ENCODE measurements at regions not wholly inside any gene's neighbourhood (a gene's known extent, or its start where the extent isn't known, plus 50 kb on each side); places are given as distances from the start of the nearest gene placed in this dataset.

DNA sequence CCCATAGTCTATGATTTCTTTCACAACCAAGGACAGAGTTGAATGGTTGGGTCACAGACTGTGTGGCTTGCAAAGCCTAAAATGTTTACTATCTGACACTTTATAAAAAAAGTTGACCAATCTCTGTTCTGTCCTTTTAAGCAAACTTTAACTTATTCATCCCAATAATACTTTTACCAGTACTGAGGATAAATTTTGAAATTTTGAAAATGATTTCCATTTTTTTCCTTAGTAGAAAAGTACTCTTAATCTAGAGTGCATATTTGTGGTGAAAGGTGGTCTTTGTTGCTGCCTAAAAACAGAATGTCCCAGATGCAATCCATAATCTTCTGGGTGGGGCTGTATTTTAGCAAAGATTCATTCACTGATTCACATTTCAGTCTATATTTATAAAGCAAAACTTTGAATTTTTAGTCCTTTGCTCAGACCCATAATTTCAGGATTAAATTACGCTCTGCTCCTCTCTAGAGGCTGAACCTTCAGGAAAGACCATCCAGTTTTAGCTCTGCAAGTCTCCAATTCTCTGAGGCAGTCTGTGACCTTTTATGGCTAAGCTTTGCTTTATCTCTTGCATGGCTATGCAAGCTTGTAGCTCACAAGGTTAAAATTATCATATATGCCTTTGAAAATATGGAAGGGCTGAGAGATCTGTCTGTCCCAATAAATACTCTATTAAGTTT is 573.5 kb downstream of the COL12A1 start:
- H3K4me3 Mint-ChIP-seq, result no peak overlapping the region
- DNase-seq, result no peak
- no peaks in the 10 kb centered on the region for H3K4me1 Mint-ChIP-seq
- H3K9me3 Mint-ChIP-seq, result peaks cover 5% of the 10 kb centered on the region
- ChIA-PET CTCF (no interaction called here), POLR2A (no interaction called here)
- no peak overlapping the region for H3K27ac Mint-ChIP-seq
- no peaks in the 10 kb centered on the region for H3K36me3 Mint-ChIP-seq (ENCODE audit: low read depth)
- H3K27me3 Mint-ChIP-seq, result no peaks in the 10 kb centered on the region

- Mint-ChIP-seq H3K4me3 (no peak overlapping the region), H3K4me1 (no peaks in the 10 kb centered on the region), H3K9me3 (peaks cover 5% of the 10 kb centered on the region), H3K27me3 (no peaks in the 10 kb centered on the region), H3K36me3 (ENCODE audit: low read depth) (no peaks in the 10 kb centered on the region), H3K27ac (no peak overlapping the region)
- ChIA-PET CTCF (no interaction called here), POLR2A (no interaction called here)
- DNase-seq, result no peak
Observed at GRCh38 chr6:74631564-74631963, 574.3 kb downstream of the COL12A1 start.

DNA sequence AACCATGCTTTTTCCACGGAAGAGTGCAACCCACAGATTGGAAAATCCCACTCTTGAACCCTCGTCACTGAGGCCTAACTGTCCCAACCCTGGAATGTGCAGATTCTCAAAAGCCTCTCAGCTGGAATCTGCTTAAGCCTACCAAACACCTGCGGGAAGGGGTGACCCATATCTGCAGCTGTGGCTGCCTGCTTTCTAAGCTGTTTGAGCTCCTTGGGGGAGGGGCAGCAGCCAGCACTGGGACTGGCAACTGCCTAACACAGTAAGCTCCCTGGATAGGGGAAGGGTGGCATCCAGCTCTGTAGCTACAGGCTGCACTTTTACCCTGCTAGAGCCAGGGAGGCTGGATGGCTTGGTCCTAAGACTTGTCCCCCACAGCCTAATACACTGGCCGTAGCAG is 579.6 kb downstream of the COL12A1 start:
- no peaks in the 10 kb centered on the region for H3K27me3 Mint-ChIP-seq
- POLR2A ChIA-PET, result no interaction called here
- peaks cover 21% of the 10 kb centered on the region for H3K9me3 Mint-ChIP-seq
- DNase-seq, result no peak
- H3K27ac Mint-ChIP-seq, result no peak overlapping the region
- H3K4me3 Mint-ChIP-seq, result no peak overlapping the region
- H3K4me1 Mint-ChIP-seq, result no peaks in the 10 kb centered on the region
- H3K36me3 Mint-ChIP-seq (ENCODE audit: low read depth), result no peaks in the 10 kb centered on the region
- CTCF ChIA-PET, result no interaction called here

DNA sequence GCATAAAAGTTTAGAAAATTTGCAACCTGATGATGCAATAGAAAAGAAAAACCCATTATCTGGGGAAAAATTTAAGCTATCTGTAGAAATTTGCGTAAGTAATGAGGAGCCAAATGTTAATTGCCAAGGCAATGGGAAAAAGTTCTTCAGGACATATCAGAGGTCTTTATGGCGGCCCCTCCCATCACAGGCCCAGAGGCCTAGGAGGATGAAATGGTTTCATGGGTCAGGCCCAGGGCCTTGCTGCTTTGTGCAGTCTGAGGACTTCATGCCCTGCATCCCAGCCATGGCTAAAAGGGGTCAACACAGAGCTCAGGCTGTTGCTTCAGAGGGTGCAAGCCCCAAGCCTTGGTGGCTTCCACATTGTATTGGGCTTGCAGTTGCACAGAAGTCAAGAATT is 582.8 kb downstream of the COL12A1 start:
- Mint-ChIP-seq H3K27ac (no peak overlapping the region), H3K4me3 (no peak overlapping the region), H3K36me3 (ENCODE audit: low read depth) (no peaks in the 10 kb centered on the region), H3K4me1 (no peaks in the 10 kb centered on the region), H3K9me3 (peaks cover 21% of the 10 kb centered on the region), H3K27me3 (no peaks in the 10 kb centered on the region)
- POLR2A ChIA-PET, result no interaction called here
- CTCF ChIA-PET, result no interaction called here
- no peak for DNase-seq

- no peak overlapping the region for H3K4me3 Mint-ChIP-seq
- peaks cover under 1% of the 10 kb centered on the region for H3K9me3 Mint-ChIP-seq
- no peaks in the 10 kb centered on the region for H3K36me3 Mint-ChIP-seq (ENCODE audit: low read depth)
- H3K27ac Mint-ChIP-seq, result no peak overlapping the region
- no peaks in the 10 kb centered on the region for H3K27me3 Mint-ChIP-seq
- POLR2A ChIA-PET, result no interaction called here
- no peaks in the 10 kb centered on the region for H3K4me1 Mint-ChIP-seq
- CTCF ChIA-PET, result no interaction called here
- no peak for DNase-seq
Observed at GRCh38 chr6:74611220-74611619, 594.6 kb downstream of the COL12A1 start.

GRCh38 chr6:74610352-74610751 is 595.5 kb downstream of the COL12A1 start:
- H3K27me3 Mint-ChIP-seq, result no peaks in the 10 kb centered on the region
- no peak overlapping the region for H3K27ac Mint-ChIP-seq
- H3K4me3 Mint-ChIP-seq, result no peak overlapping the region
- ChIA-PET POLR2A (no interaction called here), CTCF (no interaction called here)
- no peak for DNase-seq
- H3K4me1 Mint-ChIP-seq, result no peaks in the 10 kb centered on the region
- no peaks in the 10 kb centered on the region for H3K36me3 Mint-ChIP-seq (ENCODE audit: low read depth)
- H3K9me3 Mint-ChIP-seq, result no peaks in the 10 kb centered on the region

GRCh38 chr6:74609871-74610270 is 596.0 kb downstream of the COL12A1 start:
- ChIA-PET POLR2A (no interaction called here), CTCF (no interaction called here)
- no peak overlapping the region for H3K4me3 Mint-ChIP-seq
- no peaks in the 10 kb centered on the region for H3K9me3 Mint-ChIP-seq
- H3K36me3 Mint-ChIP-seq (ENCODE audit: low read depth), result no peaks in the 10 kb centered on the region
- H3K27me3 Mint-ChIP-seq, result no peaks in the 10 kb centered on the region
- H3K27ac Mint-ChIP-seq, result no peak overlapping the region
- H3K4me1 Mint-ChIP-seq, result no peaks in the 10 kb centered on the region
- DNase-seq, result no peak

DNA sequence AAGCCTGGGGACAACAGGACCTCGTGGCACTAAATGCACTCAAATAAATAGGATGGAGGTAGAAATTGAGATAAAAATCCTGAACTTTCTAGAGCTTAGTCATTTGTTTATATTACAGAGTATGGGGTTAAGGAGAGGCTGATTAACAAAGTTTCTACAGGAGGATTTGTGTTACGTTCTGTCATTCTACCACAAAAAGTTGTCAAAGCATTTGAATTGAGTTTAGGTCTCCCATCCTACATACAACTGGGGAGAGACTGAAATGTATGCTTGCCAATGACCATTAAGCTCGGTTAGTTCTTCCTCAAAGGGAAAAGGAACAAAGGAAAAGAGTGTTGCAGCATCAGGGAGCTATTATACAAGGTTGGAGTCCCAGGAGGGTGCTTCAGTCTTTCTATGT is 597.9 kb downstream of the COL12A1 start:
- Mint-ChIP-seq H3K27ac (no peak overlapping the region), H3K4me1 (no peaks in the 10 kb centered on the region), H3K36me3 (ENCODE audit: low read depth) (no peaks in the 10 kb centered on the region), H3K9me3 (no peaks in the 10 kb centered on the region), H3K27me3 (no peaks in the 10 kb centered on the region), H3K4me3 (no peak overlapping the region)
- DNase-seq, result no peak
- POLR2A ChIA-PET, result no interaction called here
- CTCF ChIA-PET, result no interaction called here

- Mint-ChIP-seq H3K4me1 (no peaks in the 10 kb centered on the region), H3K9me3 (no peaks in the 10 kb centered on the region), H3K27me3 (no peaks in the 10 kb centered on the region), H3K36me3 (ENCODE audit: low read depth) (no peaks in the 10 kb centered on the region), H3K27ac (no peak overlapping the region), H3K4me3 (no peak overlapping the region)
- POLR2A ChIA-PET, result no interaction called here
- CTCF ChIA-PET, result no interaction called here
- DNase-seq, result no peak
Observed at GRCh38 chr6:74607468-74607867, 598.4 kb downstream of the COL12A1 start.

GRCh38 chr6:74606582-74607071 is 599.2 kb downstream of the COL12A1 start:
- no peaks in the 10 kb centered on the region for H3K27me3 Mint-ChIP-seq
- no peaks in the 10 kb centered on the region for H3K4me1 Mint-ChIP-seq
- no peaks in the 10 kb centered on the region for H3K36me3 Mint-ChIP-seq (ENCODE audit: low read depth)
- ChIA-PET POLR2A (no interaction called here), CTCF (no interaction called here)
- no peak for DNase-seq
- H3K27ac Mint-ChIP-seq, result no peak overlapping the region
- H3K9me3 Mint-ChIP-seq, result no peaks in the 10 kb centered on the region
- no peak overlapping the region for H3K4me3 Mint-ChIP-seq

- ChIA-PET CTCF (no interaction called here), POLR2A (no interaction called here)
- H3K4me3 Mint-ChIP-seq, result no peak overlapping the region
- no peaks in the 10 kb centered on the region for H3K27me3 Mint-ChIP-seq
- no peaks in the 10 kb centered on the region for H3K36me3 Mint-ChIP-seq (ENCODE audit: low read depth)
- H3K4me1 Mint-ChIP-seq, result no peaks in the 10 kb centered on the region
- H3K9me3 Mint-ChIP-seq, result no peaks in the 10 kb centered on the region
- H3K27ac Mint-ChIP-seq, result no peak overlapping the region
- no peak for DNase-seq
Observed at GRCh38 chr6:74605922-74606581, 599.8 kb downstream of the COL12A1 start.

GRCh38 chr6:74604279-74604678 is 601.6 kb downstream of the COL12A1 start:
- no peak overlapping the region for H3K27ac Mint-ChIP-seq
- H3K27me3 Mint-ChIP-seq, result no peaks in the 10 kb centered on the region
- no peaks in the 10 kb centered on the region for H3K36me3 Mint-ChIP-seq (ENCODE audit: low read depth)
- ChIA-PET POLR2A (no interaction called here), CTCF (no interaction called here)
- H3K4me3 Mint-ChIP-seq, result no peak overlapping the region
- no peaks in the 10 kb centered on the region for H3K9me3 Mint-ChIP-seq
- H3K4me1 Mint-ChIP-seq, result no peaks in the 10 kb centered on the region
- DNase-seq, result no peak

GRCh38 chr6:74603322-74604076 is 602.4 kb downstream of the COL12A1 start:
- ChIA-PET CTCF (no interaction called here), POLR2A (no interaction called here)
- H3K36me3 Mint-ChIP-seq (ENCODE audit: low read depth), result no peaks in the 10 kb centered on the region
- no peaks in the 10 kb centered on the region for H3K27me3 Mint-ChIP-seq
- no peaks in the 10 kb centered on the region for H3K9me3 Mint-ChIP-seq
- no peak for DNase-seq
- no peaks in the 10 kb centered on the region for H3K4me1 Mint-ChIP-seq
- no peak overlapping the region for H3K27ac Mint-ChIP-seq
- H3K4me3 Mint-ChIP-seq, result no peak overlapping the region

- Mint-ChIP-seq H3K27me3 (no peaks in the 10 kb centered on the region), H3K36me3 (ENCODE audit: low read depth) (no peaks in the 10 kb centered on the region), H3K27ac (no peak overlapping the region), H3K9me3 (no peaks in the 10 kb centered on the region), H3K4me1 (peaks cover 2% of the 10 kb centered on the region), H3K4me3 (no peak overlapping the region)
- POLR2A ChIA-PET, result no interaction called here
- no peak for DNase-seq
- CTCF ChIA-PET, result no interaction called here
Observed at GRCh38 chr6:74602206-74602605, 603.6 kb downstream of the COL12A1 start.

All from activated CD4-positive, alpha-beta memory T cell treated with anti-CD3 and anti-CD28 coated beads, Interleukin-2, amount 10 ng/mL, durations not matched to agents 7 days and 5 days (primary cell).